CD4-positive, alpha-beta T cell (primary cell): ENCODE measurements at regions not wholly inside any gene's neighbourhood (a gene's known extent, or its start where the extent isn't known, plus 50 kb on each side); places are given as distances from the start of the nearest gene placed in this dataset.

Experiments
- ATAC-seq: fragments of 200-7000 bp; cut with Tn5 transposase; one replicate; pipeline ENCODE4 v1.10.0; 2022; ENCODE audit warnings: mild to moderate bottlenecking; ENCODE audit not compliant: poor library complexity
- CTCF ChIA-PET: fragments of 350-600 bp; sonication (Branson Sonifier 250); formaldehyde crosslinking; loops from one replicate; lab custom pipeline; 2021; ENCODE audit warnings: antibody characterized with exemption, inconsistent platforms; lab: Charles Lee
- POLR2A ChIA-PET: fragments of 350-600 bp; sonication (Branson Sonifier 250); formaldehyde crosslinking; loops from one replicate; lab custom pipeline; 2021; ENCODE audit warnings: antibody characterized with exemption, inconsistent platforms; lab: Charles Lee
- DNase-seq, 14 experiments: peaks; one replicate each; pipeline ENCODE4 v3.0.0-alpha.2; 2013 to 2020; ENCODE audit warnings: mixed read lengths in 2 of 14
- H3K27ac ChIP-seq, 2 donors: one replicate each; pipeline versions ENCODE4 v1.5.1 to v1.7.0; 2013; ENCODE audit warnings: low read length in 2 of 2, low read depth in 1 of 2, mild to moderate bottlenecking in 1 of 2
- H3K27me3 ChIP-seq, 2 experiments: 1 replicate in 1 of 2; 2 replicates in 1 of 2; pipeline versions ENCODE4 v1.6.1 to v1.7.0; 2013; ENCODE audit warnings: low read length in 2 of 2, control low read depth in 1 of 2, mild to moderate bottlenecking in 1 of 2, moderate library complexity in 1 of 2; ENCODE audit not compliant: insufficient read depth in 2 of 2, control insufficient read depth in 1 of 2
- H3K36me3 ChIP-seq: one replicate; pipeline ENCODE4 v1.6.1; 2013; ENCODE audit warnings: low read length, control low read depth; ENCODE audit not compliant: insufficient read depth
- H3K4me1 ChIP-seq: one replicate; pipeline ENCODE4 v1.6.1; 2013; ENCODE audit warnings: low read length, control low read depth; ENCODE audit not compliant: insufficient read depth
- H3K4me3 ChIP-seq: one replicate; pipeline ENCODE4 v1.5.1; 2013; ENCODE audit warnings: mild to moderate bottlenecking, low read length, moderate library complexity
- H3K9me3 ChIP-seq, 2 experiments: 1 replicate in 1 of 2; 2 replicates in 1 of 2; pipeline versions ENCODE4 v1.6.1 to v1.7.0; 2013; ENCODE audit warnings: low read length in 2 of 2, mild to moderate bottlenecking in 2 of 2, control low read depth in 1 of 2, moderate library complexity in 1 of 2; ENCODE audit not compliant: control insufficient read depth in 1 of 2, insufficient read depth in 1 of 2
- H3K27ac Mint-ChIP-seq: one replicate; pipeline ENCODE4 v1.8.0; 2020; ENCODE audit warnings: mixed read lengths
- H3K27me3 Mint-ChIP-seq: one replicate; pipeline ENCODE4 v1.8.0; 2021; ENCODE audit warnings: mixed read lengths
- H3K36me3 Mint-ChIP-seq: one replicate; pipeline ENCODE4 v1.8.0; 2021; ENCODE audit warnings: low read depth, mixed read lengths
- H3K4me1 Mint-ChIP-seq: one replicate; pipeline ENCODE4 v1.8.0; 2021; ENCODE audit warnings: low read depth, mixed read lengths
- H3K4me3 Mint-ChIP-seq: one replicate; pipeline ENCODE4 v1.8.0; 2020; ENCODE audit warnings: mild to moderate bottlenecking, mixed read lengths
- H3K9me3 Mint-ChIP-seq: one replicate; pipeline ENCODE4 v1.8.0; 2020; ENCODE audit warnings: mixed read lengths
- CTCF ChIP-seq: fragments of 200-600 bp; IDR thresholded peaks from one replicate; pipeline ENCODE4 v1.8.0; 2022; ENCODE audit warnings: antibody characterized with exemption, mild to moderate bottlenecking
- intact Hi-C, 2 experiments: fragments of 100-400 bp; cut with DNase I in 1 of 2; cut with micrococcal nuclease in 1 of 2; formaldehyde crosslinking; loops; one replicate each; pipeline versions ENCODE4 v1.15.1 to v1.9.0; 2023 to 2025; cut with DNase I, micrococcal nuclease

DNA sequence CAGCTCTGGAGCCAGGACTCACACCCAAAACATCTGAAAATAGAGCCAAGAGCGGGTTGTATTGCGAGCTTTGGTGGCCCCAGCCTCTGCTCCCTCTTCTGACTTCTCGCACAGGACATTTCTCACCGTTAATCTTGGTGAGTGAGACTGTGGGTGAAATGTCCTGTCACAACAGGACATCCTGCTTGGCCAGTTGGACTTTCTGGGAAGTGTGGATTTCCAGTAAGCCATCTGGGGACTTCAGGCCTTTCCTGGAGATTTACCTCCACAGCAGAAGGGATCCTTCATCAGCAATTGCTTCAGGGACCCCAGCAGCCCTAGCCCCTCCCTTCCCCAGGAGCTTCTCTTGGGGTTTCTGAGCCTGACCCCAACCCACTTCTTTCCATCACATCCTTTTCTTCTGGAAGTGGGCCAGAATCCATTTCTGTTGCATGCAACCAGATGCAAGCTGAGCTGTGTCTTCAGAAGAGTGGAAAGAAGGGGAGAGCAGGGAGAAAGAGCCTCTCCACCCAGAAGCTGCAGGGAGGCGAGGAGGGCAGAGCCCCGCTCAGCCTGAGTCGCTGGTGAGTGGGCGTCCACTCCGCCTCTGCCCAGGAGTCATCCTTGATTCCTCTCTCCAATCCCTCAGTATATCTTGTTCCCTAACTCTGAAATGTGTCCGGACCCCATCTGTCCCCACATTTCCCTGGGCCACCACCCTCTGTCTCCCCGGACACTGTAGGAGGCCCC, 50.3 kb upstream of the GADD45G start:
- ChIA-PET POLR2A (interaction anchor here (0.7 kb wide), 1 partner anchor 23 kb away, joined by 3 read pairs; no protein-coding TSS in a partner anchor), CTCF (interaction anchor here (7.2 kb wide), 1 partner anchor 124 kb away, joined by 156 read pairs; no protein-coding TSS in a partner anchor)
- Histone ChIP-seq H3K36me3 (no peaks in the 10 kb centered on the region), H3K27me3 (no peaks in the 10 kb centered on the region), H3K27ac (no peak overlapping the region), H3K4me1 (peaks cover 13% of the 10 kb centered on the region), H3K9me3 (no peaks in the 10 kb centered on the region), H3K4me3 (no peak overlapping the region)
- Mint-ChIP-seq H3K27me3 (no peaks in the 10 kb centered on the region), H3K36me3 (no peaks in the 10 kb centered on the region), H3K27ac (no peak overlapping the region), H3K9me3 (no peaks in the 10 kb centered on the region), H3K4me1 (peaks cover 25% of the 10 kb centered on the region), H3K4me3 (no peak overlapping the region)
- ATAC-seq (no peak), DNase-seq (no peak)
- no peak for TF ChIP-seq CTCF
- intact Hi-C loops: no loop called here

DNA sequence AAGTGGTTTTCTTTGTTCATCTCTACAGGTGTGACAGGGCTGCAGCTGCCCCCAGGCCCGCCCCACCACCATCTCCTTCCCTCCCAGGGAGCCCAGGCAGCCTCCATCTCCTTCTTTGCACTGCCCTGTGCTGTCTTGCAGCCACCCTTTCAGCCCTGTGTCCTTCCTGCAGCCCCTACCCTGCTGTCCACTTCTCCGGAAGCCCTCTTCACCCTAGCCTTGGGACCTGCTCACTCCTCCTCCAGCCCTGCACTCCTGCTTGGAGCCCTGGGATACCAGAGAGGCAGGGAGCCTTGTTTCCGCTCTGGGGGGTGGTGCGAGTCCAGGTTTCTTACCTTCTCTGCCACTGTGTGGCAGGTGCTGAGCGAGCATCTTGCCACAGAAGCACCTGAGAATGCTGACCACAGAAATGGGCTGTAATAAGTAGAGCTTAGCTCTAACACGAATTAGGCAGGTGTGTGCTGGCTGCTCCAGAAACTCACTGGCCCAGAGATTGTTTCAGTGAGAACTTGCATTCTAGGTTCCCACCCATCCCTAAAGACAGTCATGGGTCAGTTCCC, 51.3 kb upstream of the GADD45G start:
- H3K4me1 Mint-ChIP-seq: peaks cover 33% of the 10 kb centered on the region
- POLR2A ChIA-PET: interaction anchor here (0.7 kb wide), 1 partner anchor 22 kb away, joined by 3 read pairs; no protein-coding TSS in a partner anchor
- Histone ChIP-seq H3K27ac (no peak overlapping the region), H3K4me3 (no peak overlapping the region), H3K4me1 (peaks cover 18% of the 10 kb centered on the region), H3K9me3 (no peaks in the 10 kb centered on the region), H3K36me3 (no peaks in the 10 kb centered on the region), H3K27me3 (no peaks in the 10 kb centered on the region)
- DNase-seq: no peak
- H3K4me3 Mint-ChIP-seq: no peak overlapping the region
- TF ChIP-seq CTCF: no peak
- intact Hi-C loops: no loop called here
- no peaks in the 10 kb centered on the region for H3K27me3 Mint-ChIP-seq
- no peak overlapping the region for H3K27ac Mint-ChIP-seq
- CTCF ChIA-PET: interaction anchor here (7.2 kb wide), 1 partner anchor 123 kb away, joined by 156 read pairs; no protein-coding TSS in a partner anchor
- no peaks in the 10 kb centered on the region for H3K36me3 Mint-ChIP-seq
- no peak for ATAC-seq
- H3K9me3 Mint-ChIP-seq: no peaks in the 10 kb centered on the region

DNA sequence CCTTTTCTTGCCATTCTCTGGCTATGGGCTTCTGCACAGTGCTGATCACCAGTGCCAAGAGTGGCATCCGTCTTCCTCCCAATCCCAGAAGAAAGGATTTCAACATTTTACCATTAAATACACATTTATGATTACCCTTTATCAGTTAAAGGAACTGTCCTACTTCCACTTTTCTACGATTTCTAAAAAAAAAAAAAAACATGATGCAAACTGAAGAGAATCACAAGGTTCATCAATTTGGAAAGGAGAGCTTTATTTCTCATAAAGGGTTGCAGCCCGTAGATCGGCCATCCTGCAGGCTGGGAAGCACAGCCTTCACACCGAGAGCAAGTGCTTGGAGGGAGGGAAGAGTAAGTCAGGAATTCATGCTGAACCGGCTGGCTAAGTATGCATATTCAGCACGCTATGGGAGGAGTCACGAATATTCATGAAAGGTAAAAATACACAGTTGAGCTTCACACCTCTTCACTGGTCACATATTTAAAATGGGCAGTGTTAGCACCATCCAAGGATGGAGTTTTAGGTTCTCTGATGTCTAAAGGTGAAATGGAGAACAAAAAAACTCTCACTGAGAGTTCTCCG, 52.5 kb upstream of the SEMA4D start:
- no peaks in the 10 kb centered on the region for H3K27me3 Mint-ChIP-seq
- no peak overlapping the region for H3K27ac ChIP-seq
- ChIA-PET POLR2A (interaction anchor here (0.6 to 2.7 kb wide), 5 partner anchors 15 to 154 kb away, joined by 3 to 22 read pairs (median 14); no protein-coding TSS in a partner anchor), CTCF (interaction anchor here (0.7 to 7.2 kb wide), 6 partner anchors 69 to 172 kb away, joined by 3 to 156 read pairs (median 8); no protein-coding TSS in a partner anchor)
- no peaks in the 10 kb centered on the region for H3K9me3 Mint-ChIP-seq
- intact Hi-C loops: no loop called here
- peaks cover under 1 to 5% of the 10 kb centered on the region in 2 experiments for H3K9me3 ChIP-seq
- no peak for TF ChIP-seq CTCF
- no peak overlapping the region for H3K27ac Mint-ChIP-seq
- peaks cover 14% of the 10 kb centered on the region for H3K4me1 ChIP-seq
- DNase-seq (no peak), ATAC-seq (no peak)
- no peaks in the 10 kb centered on the region for H3K36me3 ChIP-seq
- H3K4me3 ChIP-seq: no peak overlapping the region
- H3K27me3 ChIP-seq: no peaks in the 10 kb centered on the region
- no peak overlapping the region for H3K4me3 Mint-ChIP-seq
- peaks cover 16% of the 10 kb centered on the region for H3K4me1 Mint-ChIP-seq
- H3K36me3 Mint-ChIP-seq: peaks cover 3% of the 10 kb centered on the region
